CD4-positive, CD25-positive, alpha-beta regulatory T cell (primary cell): ENCODE measurements at regions not wholly inside any gene's neighbourhood (a gene's known extent, or its start where the extent isn't known, plus 50 kb on each side); places are given as distances from the start of the nearest gene placed in this dataset.
"Not testable (repeated sequence)": the region's sequence is repeated elsewhere in the genome, so short reads cannot be mapped to it uniquely, and the experiment has no call there.

Experiments used
- ATAC-seq, 2 donors: fragments of 150-1000 bp; cut with Tn5 transposase; one replicate each; pipeline ENCODE4 v1.10.0; 2021; ENCODE audit warnings: low read depth in 2 of 2, moderate number of reproducible peaks in 2 of 2, moderate library complexity in 1 of 2
- DNase-seq, 3 donors: peaks; one replicate each; pipeline versions ENCODE4 v3.0.0 to v3.0.0-alpha.2; 2012 to 2022; ENCODE audit warnings: mixed read lengths in 1 of 3
- H3K27ac ChIP-seq: one replicate; pipeline ENCODE4 v1.7.0; 2013; ENCODE audit warnings: mild to moderate bottlenecking, low read length; ENCODE audit not compliant: insufficient read depth, poor library complexity, severe bottlenecking
- H3K27me3 ChIP-seq: one replicate; pipeline ENCODE4 v1.7.0; 2013; ENCODE audit warnings: low read length; ENCODE audit not compliant: control insufficient read depth, insufficient read depth
- H3K36me3 ChIP-seq: one replicate; pipeline ENCODE4 v1.7.0; 2013; ENCODE audit warnings: mild to moderate bottlenecking, low read length, moderate library complexity; ENCODE audit not compliant: control insufficient read depth, insufficient read depth
- H3K4me1 ChIP-seq: 2 replicates; pipeline ENCODE4 v1.7.0; 2013; ENCODE audit warnings: mild to moderate bottlenecking, low read length; ENCODE audit not compliant: insufficient read depth, control insufficient read depth, poor library complexity, severe bottlenecking
- H3K4me3 ChIP-seq: one replicate; pipeline ENCODE4 v1.7.0; 2013; ENCODE audit warnings: low read depth, mild to moderate bottlenecking, low read length, moderate library complexity
- H3K9me3 ChIP-seq, 2 experiments: 1 replicate in 1 of 2; 2 replicates in 1 of 2; pipeline ENCODE4 v1.7.0; 2013; ENCODE audit warnings: low read length in 2 of 2, mild to moderate bottlenecking in 1 of 2, moderate library complexity in 1 of 2; ENCODE audit not compliant: control insufficient read depth in 2 of 2
- H3K27ac Mint-ChIP-seq, 3 donors: one replicate each; pipeline ENCODE4 v1.8.0; 2020 to 2022; ENCODE audit warnings: mild to moderate bottlenecking in 3 of 3, mixed read lengths in 3 of 3, moderate library complexity in 2 of 3
- H3K27me3 Mint-ChIP-seq: one replicate; pipeline ENCODE4 v1.8.0; 2022; ENCODE audit warnings: mild to moderate bottlenecking, mixed read lengths
- H3K36me3 Mint-ChIP-seq: one replicate; pipeline ENCODE4 v1.8.0; 2020; ENCODE audit warnings: mixed read lengths
- H3K4me1 Mint-ChIP-seq, 4 donors: one replicate each; pipeline ENCODE4 v1.8.0; 2020 to 2022; ENCODE audit warnings: mixed read lengths in 4 of 4, mild to moderate bottlenecking in 1 of 4
- H3K4me3 Mint-ChIP-seq, 4 donors: one replicate each; pipeline ENCODE4 v1.8.0; 2020 to 2022; ENCODE audit warnings: mild to moderate bottlenecking in 4 of 4, mixed read lengths in 4 of 4, moderate library complexity in 3 of 4
- H3K9me3 Mint-ChIP-seq, 7 donors: one replicate each; pipeline ENCODE4 v1.8.0; 2020 to 2022; ENCODE audit warnings: mixed read lengths in 7 of 7, mild to moderate bottlenecking in 3 of 7, moderate library complexity in 2 of 7

- Histone ChIP-seq H3K36me3 (no peaks in the 10 kb centered on the region), H3K27me3 (no peaks in the 10 kb centered on the region), H3K27ac (no peak overlapping the region), H3K4me3 (no peak overlapping the region), H3K9me3 (peaks cover 0 to 4% of the 10 kb centered on the region in 2 experiments), H3K4me1 (no peaks in the 10 kb centered on the region)
- ATAC-seq = no peak
- no peaks in the 10 kb centered on the region for H3K4me1 Mint-ChIP-seq
- no peak for DNase-seq
- H3K4me3 Mint-ChIP-seq = no peak overlapping the region
- H3K27ac Mint-ChIP-seq = no peak overlapping the region
- peaks cover 0 to 32% (median 9%) of the 10 kb centered on the region in 7 donors for H3K9me3 Mint-ChIP-seq
- H3K27me3 Mint-ChIP-seq = no peaks in the 10 kb centered on the region
- H3K36me3 Mint-ChIP-seq = no peaks in the 10 kb centered on the region
Measured at GRCh38 chr13:71358218-71358617, 508.8 kb downstream of the DACH1 start.

GRCh38 chr13:71355010-71355409 is 512.0 kb downstream of the DACH1 start:
- Mint-ChIP-seq H3K9me3 (peaks cover 0 to 26% (median 4%) of the 10 kb centered on the region in 7 donors), H3K27me3 (no peaks in the 10 kb centered on the region)

GRCh38 chr13:71350886-71351285 is 516.1 kb downstream of the DACH1 start:
- Mint-ChIP-seq H3K4me1 (no peaks in the 10 kb centered on the region), H3K27ac (no peak overlapping the region)

More at GRCh38 chr13:71355010-71355409, 512.0 kb downstream of the DACH1 start:
- H3K9me3 ChIP-seq = peaks cover 0 to 4% of the 10 kb centered on the region in 2 experiments
- ATAC-seq (no peak), DNase-seq (no peak)
- Mint-ChIP-seq H3K36me3 (no peaks in the 10 kb centered on the region), H3K4me1 (no peaks in the 10 kb centered on the region), H3K27ac (no peak overlapping the region), H3K4me3 (no peak overlapping the region)
- no peak overlapping the region for H3K4me3 ChIP-seq
- no peaks in the 10 kb centered on the region for H3K36me3 ChIP-seq
- H3K4me1 ChIP-seq = no peaks in the 10 kb centered on the region
- no peak overlapping the region for H3K27ac ChIP-seq
- no peaks in the 10 kb centered on the region for H3K27me3 ChIP-seq

GRCh38 chr13:71345856-71346255 is 521.1 kb downstream of the DACH1 start:
- H3K9me3 ChIP-seq, H3K36me3 ChIP-seq, H3K36me3 Mint-ChIP-seq, H3K4me1 Mint-ChIP-seq, H3K4me3 Mint-ChIP-seq, ATAC-seq, H3K4me1 ChIP-seq, DNase-seq, H3K27me3 ChIP-seq, H3K27ac ChIP-seq, H3K27ac Mint-ChIP-seq, H3K27me3 Mint-ChIP-seq, H3K4me3 ChIP-seq: not testable (repeated sequence)
- H3K9me3 Mint-ChIP-seq = peaks cover 2 to 11% (median 5%) of the 10 kb centered on the region in 7 donors

More at GRCh38 chr13:71350886-71351285, 516.1 kb downstream of the DACH1 start:
- DNase-seq (no peak), ATAC-seq (no peak)
- no peak overlapping the region for H3K4me3 Mint-ChIP-seq
- H3K27ac ChIP-seq = no peak overlapping the region
- H3K27me3 Mint-ChIP-seq = no peaks in the 10 kb centered on the region
- no peaks in the 10 kb centered on the region for H3K36me3 Mint-ChIP-seq
- H3K36me3 ChIP-seq = no peaks in the 10 kb centered on the region
- no peaks in the 10 kb centered on the region for H3K27me3 ChIP-seq
- H3K4me3 ChIP-seq = no peak overlapping the region
- no peaks in the 10 kb centered on the region for H3K4me1 ChIP-seq
- H3K9me3 Mint-ChIP-seq = peaks cover 2 to 11% (median 7%) of the 10 kb centered on the region in 7 donors
- H3K9me3 ChIP-seq = no peaks in the 10 kb centered on the region

GRCh38 chr13:71339736-71340135 is 527.3 kb downstream of the DACH1 start:
- H3K9me3 Mint-ChIP-seq = peaks cover 0 to 9% (median 3%) of the 10 kb centered on the region in 7 donors
- ATAC-seq = no peak
- no peaks in the 10 kb centered on the region for H3K27me3 Mint-ChIP-seq

DNA sequence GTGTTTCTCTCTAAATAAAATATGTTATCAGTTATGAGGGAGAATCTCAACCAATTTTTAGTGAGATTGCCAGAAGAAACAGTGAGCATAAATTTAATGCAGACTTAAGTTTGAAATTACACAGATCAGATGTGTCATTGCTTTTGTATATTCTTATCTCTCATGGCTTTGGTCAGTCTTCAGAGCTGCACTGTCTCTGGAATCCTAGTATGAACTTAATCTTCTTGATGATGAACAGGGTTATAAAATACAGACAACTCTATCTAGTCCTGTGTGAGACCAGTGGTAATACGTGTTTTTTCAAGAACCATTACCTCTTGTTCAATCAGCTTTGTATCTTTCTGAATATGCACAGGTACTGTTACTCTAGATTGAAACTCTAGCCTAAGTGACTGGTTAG is 528.0 kb downstream of the DACH1 start:
- no peaks in the 10 kb centered on the region for H3K9me3 ChIP-seq
- no peak overlapping the region for H3K4me3 Mint-ChIP-seq
- H3K36me3 ChIP-seq = no peaks in the 10 kb centered on the region
- H3K27ac Mint-ChIP-seq = no peak overlapping the region
- no peaks in the 10 kb centered on the region for H3K27me3 Mint-ChIP-seq
- no peak overlapping the region for H3K4me3 ChIP-seq
- ATAC-seq (no peak), DNase-seq (no peak)
- H3K36me3 Mint-ChIP-seq = no peaks in the 10 kb centered on the region
- H3K4me1 Mint-ChIP-seq = no peaks in the 10 kb centered on the region
- no peaks in the 10 kb centered on the region for H3K27me3 ChIP-seq
- no peaks in the 10 kb centered on the region for H3K4me1 ChIP-seq
- peaks cover 0 to 9% (median 3%) of the 10 kb centered on the region in 7 donors for H3K9me3 Mint-ChIP-seq
- no peak overlapping the region for H3K27ac ChIP-seq

More at GRCh38 chr13:71339736-71340135, 527.3 kb downstream of the DACH1 start:
- DNase-seq = no peak
- no peak overlapping the region for H3K4me3 Mint-ChIP-seq
- H3K36me3 Mint-ChIP-seq = no peaks in the 10 kb centered on the region
- H3K36me3 ChIP-seq = no peaks in the 10 kb centered on the region
- H3K27ac Mint-ChIP-seq = no peak overlapping the region
- H3K27me3 ChIP-seq = no peaks in the 10 kb centered on the region
- no peak overlapping the region for H3K4me3 ChIP-seq
- no peaks in the 10 kb centered on the region for H3K4me1 Mint-ChIP-seq
- H3K9me3 ChIP-seq = no peaks in the 10 kb centered on the region
- H3K4me1 ChIP-seq = no peaks in the 10 kb centered on the region
- no peak overlapping the region for H3K27ac ChIP-seq

DNA sequence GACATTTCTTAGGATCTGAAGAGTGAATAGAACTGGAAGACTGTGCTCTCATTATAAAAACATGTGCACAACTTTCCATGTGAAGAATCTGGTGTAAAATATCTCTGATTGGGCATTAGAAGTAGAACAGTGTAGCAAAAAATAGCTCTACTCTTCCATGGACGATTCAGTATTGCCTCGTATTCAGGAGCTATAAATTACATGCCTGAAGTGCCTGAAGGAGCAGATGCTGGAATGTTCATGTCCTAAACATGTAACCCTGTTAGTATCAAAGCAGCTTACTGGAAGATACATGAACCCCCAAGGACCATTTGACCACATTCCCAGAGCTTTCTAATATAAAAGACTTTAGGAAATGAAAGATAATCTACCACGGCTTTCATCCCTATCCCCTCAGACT is 528.9 kb downstream of the DACH1 start:
- DNase-seq = no peak
- no peaks in the 10 kb centered on the region for H3K4me1 ChIP-seq
- Mint-ChIP-seq H3K9me3 (peaks cover 0 to 9% (median 2%) of the 10 kb centered on the region in 7 donors), H3K27ac (no peak overlapping the region), H3K4me3 (no peak overlapping the region), H3K4me1 (no peaks in the 10 kb centered on the region), H3K27me3 (no peaks in the 10 kb centered on the region), H3K36me3 (no peaks in the 10 kb centered on the region)
- no peaks in the 10 kb centered on the region for H3K27me3 ChIP-seq
- no peaks in the 10 kb centered on the region for H3K9me3 ChIP-seq
- H3K27ac ChIP-seq = no peak overlapping the region
- no peaks in the 10 kb centered on the region for H3K36me3 ChIP-seq
- no peak overlapping the region for H3K4me3 ChIP-seq
- ATAC-seq = no peak

DNA sequence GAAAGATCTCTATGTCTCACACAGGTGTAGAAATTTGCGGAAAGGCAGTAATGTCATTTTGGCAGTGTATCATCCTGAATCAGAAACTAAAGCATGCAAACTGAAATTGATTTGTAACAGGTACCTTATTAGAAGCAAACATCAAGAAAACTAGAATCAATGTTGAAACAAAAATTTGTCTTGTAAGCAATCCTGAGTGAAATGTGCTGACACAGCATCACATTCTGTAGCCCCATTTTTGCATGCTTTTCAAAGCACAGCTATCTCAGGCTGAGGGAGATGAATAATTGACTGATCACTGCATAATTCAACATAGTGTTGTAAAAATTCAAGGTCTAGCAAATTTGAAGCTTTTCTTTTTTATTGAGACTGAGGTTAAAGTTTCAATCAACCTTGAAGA is 539.7 kb downstream of the DACH1 start:
- no peaks in the 10 kb centered on the region for H3K27me3 Mint-ChIP-seq
- ATAC-seq = no peak

More for the DNA sequence above, 539.7 kb downstream of the DACH1 start:
- H3K9me3 ChIP-seq = no peaks in the 10 kb centered on the region
- no peak for DNase-seq
- Mint-ChIP-seq H3K36me3 (no peaks in the 10 kb centered on the region), H3K4me1 (no peaks in the 10 kb centered on the region), H3K9me3 (peaks cover 0 to 9% (median 1%) of the 10 kb centered on the region in 7 donors), H3K4me3 (no peak overlapping the region), H3K27ac (no peak overlapping the region)
- no peaks in the 10 kb centered on the region for H3K36me3 ChIP-seq
- no peaks in the 10 kb centered on the region for H3K27me3 ChIP-seq
- no peak overlapping the region for H3K4me3 ChIP-seq
- H3K4me1 ChIP-seq = no peaks in the 10 kb centered on the region
- no peak overlapping the region for H3K27ac ChIP-seq
